ENCODE measurements at regions not wholly inside any gene's neighbourhood (a gene's known extent, or its start where the extent isn't known, plus 50 kb on each side); places are given as distances from the start of the nearest gene placed in this dataset.

DNA sequence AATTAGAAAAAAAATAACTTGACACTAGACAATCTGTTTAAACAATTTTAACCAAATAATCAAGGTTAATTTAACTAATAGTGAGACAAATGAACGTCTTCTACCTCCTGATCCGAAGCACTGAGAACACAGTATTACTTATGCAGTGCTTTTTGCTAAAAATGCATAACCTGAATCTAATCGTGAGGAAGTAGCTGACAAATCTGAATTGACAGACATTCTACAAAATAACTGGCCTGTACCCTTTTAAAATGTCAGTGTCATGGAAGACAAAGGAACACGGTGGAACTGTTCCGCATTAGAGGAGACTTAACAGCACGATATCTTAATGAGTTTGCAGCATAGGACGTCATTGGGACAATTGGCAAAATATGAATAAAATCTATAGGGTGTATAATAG lies 631.2 kb upstream of the ZFP42 start:
- TF ChIP-seq, protein P1, sequence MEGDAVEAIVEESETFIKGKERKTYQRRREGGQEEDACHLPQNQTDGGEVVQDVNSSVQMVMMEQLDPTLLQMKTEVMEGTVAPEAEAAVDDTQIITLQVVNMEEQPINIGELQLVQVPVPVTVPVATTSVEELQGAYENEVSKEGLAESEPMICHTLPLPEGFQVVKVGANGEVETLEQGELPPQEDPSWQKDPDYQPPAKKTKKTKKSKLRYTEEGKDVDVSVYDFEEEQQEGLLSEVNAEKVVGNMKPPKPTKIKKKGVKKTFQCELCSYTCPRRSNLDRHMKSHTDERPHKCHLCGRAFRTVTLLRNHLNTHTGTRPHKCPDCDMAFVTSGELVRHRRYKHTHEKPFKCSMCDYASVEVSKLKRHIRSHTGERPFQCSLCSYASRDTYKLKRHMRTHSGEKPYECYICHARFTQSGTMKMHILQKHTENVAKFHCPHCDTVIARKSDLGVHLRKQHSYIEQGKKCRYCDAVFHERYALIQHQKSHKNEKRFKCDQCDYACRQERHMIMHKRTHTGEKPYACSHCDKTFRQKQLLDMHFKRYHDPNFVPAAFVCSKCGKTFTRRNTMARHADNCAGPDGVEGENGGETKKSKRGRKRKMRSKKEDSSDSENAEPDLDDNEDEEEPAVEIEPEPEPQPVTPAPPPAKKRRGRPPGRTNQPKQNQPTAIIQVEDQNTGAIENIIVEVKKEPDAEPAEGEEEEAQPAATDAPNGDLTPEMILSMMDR (optimal IDR thresholded peaks at IDR 0.05 in 1 of 3, IDR thresholded peaks at IDR 0.05 in 1 of 3, conservative IDR thresholded peaks at IDR 0.05 in 1 of 3; ENCODE audit: extremely low read depth in 1 of 3, insufficient read depth in 2 of 3, low read length in 3 of 3) = no peak
- no peak for TF ChIP-seq EZH2 (IDR thresholded peaks at IDR 0.05; ENCODE audit: low read length)
